Neural progenitor cell (in vitro differentiated cells): ENCODE measurements at regions not wholly inside any gene's neighbourhood (a gene's known extent, or its start where the extent isn't known, plus 50 kb on each side); places are given as distances from the start of the nearest gene placed in this dataset.

Experiments
- CTCF ChIP-seq: fragments of 200-600 bp; sonication (generic); IDR thresholded peaks from 2 replicates; pipeline ENCODE4 v1.5.1; 2017; ENCODE audit warnings: antibody characterized with exemption, mild to moderate bottlenecking
- EZH2 ChIP-seq: fragments of 200-600 bp; sonication (generic); IDR thresholded peaks from 2 replicates; pipeline ENCODE4 v1.6.1; 2017; ENCODE audit warnings: antibody characterized with exemption, mild to moderate bottlenecking, moderate library complexity
- EZH2phosphoT487 ChIP-seq: fragments of 200-600 bp; sonication (generic); IDR thresholded peaks from 2 replicates; pipeline ENCODE4 v1.6.1; 2017; ENCODE audit warnings: antibody characterized with exemption

GRCh38 chr14:71625891-71626701, 306.1 kb upstream of the RGS6 start:
- no peak for TF ChIP-seq CTCF
- TF ChIP-seq EZH2phosphoT487: no peak
- no peak for TF ChIP-seq EZH2
